Spleen (tissue), 11 donors: ENCODE measurements at regions not wholly inside any gene's neighbourhood (a gene's known extent, or its start where the extent isn't known, plus 50 kb on each side); places are given as distances from the start of the nearest gene placed in this dataset.

Experiments
- DNase-seq: peaks from one replicate; pipeline ENCODE4 v3.0.0-alpha.2; 2020
- H3K27ac ChIP-seq, 8 donors: fragments of 200-600 bp; sonication (generic) in 7 of 8; 1 replicate in 4 of 8; 2 replicates in 4 of 8; pipeline versions ENCODE4 v1.5.0 to v1.8.0; 2016 to 2021; ENCODE audit warnings: inconsistent platforms in 4 of 8, mild to moderate bottlenecking in 4 of 8, moderate library complexity in 1 of 8
- H3K27me3 ChIP-seq, 7 donors: fragments of 200-600 bp; sonication (generic) in 6 of 7; replicated peaks in 1 of 7; 1 replicate in 4 of 7; 2 replicates in 3 of 7; pipeline versions ENCODE4 v1.5.0 to v1.8.0; 2016 to 2021; ENCODE audit warnings: inconsistent platforms in 3 of 7, mild to moderate bottlenecking in 1 of 7
- H3K36me3 ChIP-seq, 6 donors: fragments of 200-600 bp; sonication (generic) in 5 of 6; 1 replicate in 4 of 6; 2 replicates in 2 of 6; pipeline versions ENCODE4 v1.5.0 to v1.8.0; 2016 to 2021; ENCODE audit warnings: inconsistent platforms in 2 of 6
- H3K4me1 ChIP-seq, 6 donors: fragments of 200-600 bp; sonication (generic) in 5 of 6; 1 replicate in 3 of 6; 2 replicates in 3 of 6; pipeline versions ENCODE4 v1.5.0 to v1.8.0; 2016 to 2021; ENCODE audit warnings: inconsistent platforms in 3 of 6
- H3K4me3 ChIP-seq, 8 donors: fragments of 200-600 bp; sonication (generic) in 7 of 8; 1 replicate in 4 of 8; 2 replicates in 4 of 8; pipeline versions ENCODE4 v1.5.0 to v1.8.0; 2016 to 2021; ENCODE audit warnings: inconsistent platforms in 4 of 8, mild to moderate bottlenecking in 4 of 8, moderate library complexity in 2 of 8
- H3K9me3 ChIP-seq, 8 donors: fragments of 200-600 bp; sonication (generic) in 7 of 8; 1 replicate in 4 of 8; 2 replicates in 4 of 8; pipeline versions ENCODE4 v1.5.0 to v1.8.0; 2016 to 2021; ENCODE audit warnings: inconsistent platforms in 4 of 8
- CTCF ChIP-seq, 11 experiments: fragments of 200-600 bp in 7 of 11; fragments of 450-650 bp in 4 of 11; sonication (generic) in 4 of 11; IDR thresholded peaks in 8 of 11; conservative IDR thresholded peaks in 3 of 11; 1 replicate in 7 of 11; 2 replicates in 4 of 11; pipeline versions ENCODE4 v1.4.0 to v1.8.0; 2016 to 2021; ENCODE audit warnings: antibody characterized with exemption in 11 of 11, inconsistent platforms in 4 of 11, mild to moderate bottlenecking in 1 of 11
- POLR2A ChIP-seq, 3 donors: fragments of 450-650 bp; IDR thresholded peaks; one replicate each; pipeline ENCODE4 v1.5.1; 2017; ENCODE audit warnings: antibody characterized with exemption in 3 of 3, mild to moderate bottlenecking in 1 of 3
- POLR2AphosphoS5 ChIP-seq, 3 donors: sonication (generic); formaldehyde crosslinking; IDR thresholded peaks; one replicate each; pipeline ENCODE4 v1.5.1; 2017; ENCODE audit warnings: antibody characterized with exemption in 3 of 3
- WGBS, 5 donors: extraction: QIAGEN DNeasy Blood & Tissue Kit in 3 of 5; methylation state at CpG; one replicate each; pipeline versions ENCODE4 v1.1.5 to v1.1.7; 2013 to 2018; 5-methylcytosine and 5-hydroxymethylcytosine counted together
- intact Hi-C: fragments of 100-400 bp; cut with DNase I; formaldehyde crosslinking; loops from one replicate; pipeline ENCODE4 v1.15.0; 2023; ENCODE audit warnings: low total_unique reads
- donor health status: healthy with polysubstance abuse.
- donor health status: DM: no; HTN: no; CAD: no; lungs with moderate emphysema.
- donor health status: DM: no; HTN: no; CAD: no.
- donor health status: Bipolar disorder and iron deficiency.
- donor health status: healthy.
- donor health status: DM: no; HTN: no; CAD: no.
- donor health status: DM: yes; HTN: yes; CAD: no.

- DNase-seq = no peak
- 81 to 97% (median 90%) methylated on average over 4 of the region's 4 CpGs for WGBS, 5 donors
- Histone ChIP-seq H3K4me3 (no peak overlapping the region), H3K9me3 (peaks cover 0 to 7% (median 0%) of the 10 kb centered on the region in 8 donors), H3K4me1 (no peaks in the 10 kb centered on the region), H3K36me3 (no peaks in the 10 kb centered on the region), H3K27ac (no peak overlapping the region), H3K27me3 (peaks cover 0 to 4% (median 0%) of the 10 kb centered on the region in 7 donors)
- intact Hi-C loops = no loop called here
- no peak for TF ChIP-seq POLR2A (IDR thresholded peaks at IDR 0.05)
- TF ChIP-seq POLR2AphosphoS5 (IDR thresholded peaks at IDR 0.05) = no peak
- TF ChIP-seq CTCF (IDR thresholded peaks at IDR 0.05 in 8 of 11, conservative IDR thresholded peaks at IDR 0.05 in 3 of 11) = no peak
Measured at GRCh38 chrX:45956191-45956870, 588.9 kb downstream of the ZNF674 start.

- H3K4me1 ChIP-seq = no peaks in the 10 kb centered on the region
- peaks cover 0 to 4% (median 0%) of the 10 kb centered on the region in 7 donors for H3K27me3 ChIP-seq
- intact Hi-C loops = no loop called here
- H3K9me3 ChIP-seq = peaks cover 0 to under 1% (median 0%) of the 10 kb centered on the region in 8 donors
- no peak overlapping the region for H3K4me3 ChIP-seq
- no peak overlapping the region for H3K27ac ChIP-seq
- no peak for DNase-seq
- no peak for TF ChIP-seq CTCF (IDR thresholded peaks at IDR 0.05 in 8 of 11, conservative IDR thresholded peaks at IDR 0.05 in 3 of 11)
- no peak for TF ChIP-seq POLR2A (IDR thresholded peaks at IDR 0.05)
- TF ChIP-seq POLR2AphosphoS5 (IDR thresholded peaks at IDR 0.05) = no peak
- no peaks in the 10 kb centered on the region for H3K36me3 ChIP-seq
- 44 to 100% (median 89%) methylated on average over 1 of the region's 1 CpG for WGBS, 5 donors
Measured at GRCh38 chrX:45955661-45956060, 589.6 kb downstream of the ZNF674 start.

GRCh38 chrX:45954026-45954425 lies 591.2 kb downstream of the ZNF674 start:
- 47 to 72% (median 65%) methylated on average over 2 of the region's 2 CpGs for WGBS, 5 donors

More at GRCh38 chrX:45954026-45954425, 591.2 kb downstream of the ZNF674 start:
- Histone ChIP-seq H3K27me3 (peaks cover 0 to 4% (median 0%) of the 10 kb centered on the region in 7 donors), H3K36me3 (no peaks in the 10 kb centered on the region), H3K9me3 (no peaks in the 10 kb centered on the region), H3K4me1 (no peaks in the 10 kb centered on the region), H3K27ac (no peak overlapping the region), H3K4me3 (no peak overlapping the region)
- no peak for DNase-seq
- TF ChIP-seq POLR2A (IDR thresholded peaks at IDR 0.05) = no peak
- no peak for TF ChIP-seq POLR2AphosphoS5 (IDR thresholded peaks at IDR 0.05)
- no peak for TF ChIP-seq CTCF (IDR thresholded peaks at IDR 0.05 in 8 of 11, conservative IDR thresholded peaks at IDR 0.05 in 3 of 11)
- intact Hi-C loops = no loop called here
